ENCODE measurements at regions not wholly inside any gene's neighbourhood (a gene's known extent, or its start where the extent isn't known, plus 50 kb on each side); places are given as distances from the start of the nearest gene placed in this dataset.
A peak's percentile ranks its signal among the peaks of the same experiment; 100 is the strongest.

DNA sequence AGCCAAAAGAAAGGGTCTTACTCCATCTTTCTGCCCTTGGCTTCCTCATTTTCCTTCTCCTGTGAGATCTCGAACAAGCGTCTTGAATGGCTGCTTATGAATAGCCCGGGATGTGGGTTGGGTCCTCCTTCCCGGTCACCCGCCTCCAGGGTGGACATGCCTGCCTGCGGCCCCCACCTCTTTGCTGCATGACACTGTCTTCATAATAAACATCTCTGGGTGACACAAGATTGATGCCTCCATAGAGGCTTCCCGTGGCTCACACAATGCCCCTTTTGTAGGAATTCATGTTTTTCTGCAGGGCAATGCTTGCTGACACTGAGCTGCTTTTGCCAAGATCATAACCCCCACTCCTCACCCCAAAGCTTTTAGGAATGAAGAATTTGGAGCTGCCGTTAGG, 125.9 kb downstream of the ZNF664 start:
- ChIA-PET POLR2A (no interaction called here), CTCF (no interaction called here)
- TF ChIP-seq TARDBP (IDR thresholded peaks at IDR 0.05) (no peak), BHLHE40 (IDR thresholded peaks at IDR 0.05; ENCODE audit: borderline replicate concordance) (no peak), ZNF384 (IDR thresholded peaks at IDR 0.05) (no peak), FOXM1 (IDR thresholded peaks at IDR 0.05; ENCODE audit: borderline replicate concordance) (no peak), ARNT (IDR thresholded peaks at IDR 0.05) (no peak), LEF1 (IDR thresholded peaks at IDR 0.05; ENCODE audit: borderline replicate concordance) (no peak), NFRKB (IDR thresholded peaks at IDR 0.05) (no peak), SP1 (IDR thresholded peaks at IDR 0.05) (no peak), ELF4 (IDR thresholded peaks at IDR 0.05) (no peak), HDGF (IDR thresholded peaks at IDR 0.05; ENCODE audit: borderline replicate concordance) (no peak), L3MBTL2 (conservative IDR thresholded peaks at IDR 0.05) (no peak), FOXK2 (IDR thresholded peaks at IDR 0.05) (no peak), SUZ12 (IDR thresholded peaks at IDR 0.05) (no peak), FOXA1 (IDR thresholded peaks at IDR 0.05) (no peak), CTBP1 (IDR thresholded peaks at IDR 0.05; ENCODE audit: borderline replicate concordance) (no peak)
- TF ChIP-seq, protein P1, sequence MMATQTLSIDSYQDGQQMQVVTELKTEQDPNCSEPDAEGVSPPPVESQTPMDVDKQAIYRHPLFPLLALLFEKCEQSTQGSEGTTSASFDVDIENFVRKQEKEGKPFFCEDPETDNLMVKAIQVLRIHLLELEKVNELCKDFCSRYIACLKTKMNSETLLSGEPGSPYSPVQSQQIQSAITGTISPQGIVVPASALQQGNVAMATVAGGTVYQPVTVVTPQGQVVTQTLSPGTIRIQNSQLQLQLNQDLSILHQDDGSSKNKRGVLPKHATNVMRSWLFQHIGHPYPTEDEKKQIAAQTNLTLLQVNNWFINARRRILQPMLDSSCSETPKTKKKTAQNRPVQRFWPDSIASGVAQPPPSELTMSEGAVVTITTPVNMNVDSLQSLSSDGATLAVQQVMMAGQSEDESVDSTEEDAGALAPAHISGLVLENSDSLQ (IDR thresholded peaks at IDR 0.05), result no peak
- DNase-seq (ENCODE audit: extremely low spot score), result no peak

DNA sequence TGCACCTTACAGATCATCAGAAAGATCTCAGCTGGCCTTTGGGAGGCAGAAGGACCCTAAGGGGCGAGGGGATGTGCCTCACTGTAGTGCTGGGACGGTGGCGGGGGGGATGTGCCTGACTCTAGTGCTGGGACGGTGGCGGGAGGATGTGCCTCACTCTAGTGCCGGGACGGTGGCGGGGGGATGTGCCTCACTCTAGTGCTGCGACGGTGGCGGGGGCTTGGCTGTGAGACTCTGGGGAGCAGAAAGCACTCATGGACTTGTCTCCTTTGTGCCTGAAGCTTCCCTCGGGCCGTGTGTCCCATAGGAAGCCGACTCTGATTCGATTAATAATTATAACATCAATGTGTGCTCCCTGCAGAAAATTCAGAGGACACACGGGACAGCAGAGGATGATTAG, 126.6 kb downstream of the ZNF664 start:
- ChIA-PET POLR2A (no interaction called here), CTCF (no interaction called here)
- DNase-seq (ENCODE audit: extremely low spot score), result no peak
- no peak for TF ChIP-seq FOXM1 (IDR thresholded peaks at IDR 0.05; ENCODE audit: borderline replicate concordance)
- TF ChIP-seq ARNT (IDR thresholded peaks at IDR 0.05), result no peak
- no peak for TF ChIP-seq TARDBP (IDR thresholded peaks at IDR 0.05)
- TF ChIP-seq FOXK2 (IDR thresholded peaks at IDR 0.05), result no peak
- TF ChIP-seq L3MBTL2 (conservative IDR thresholded peaks at IDR 0.05), result no peak
- TF ChIP-seq ZNF384 (IDR thresholded peaks at IDR 0.05), result no peak
- TF ChIP-seq ELF4 (IDR thresholded peaks at IDR 0.05), result no peak
- no peak for TF ChIP-seq HDGF (IDR thresholded peaks at IDR 0.05; ENCODE audit: borderline replicate concordance)
- TF ChIP-seq CTBP1 (IDR thresholded peaks at IDR 0.05; ENCODE audit: borderline replicate concordance), result no peak
- TF ChIP-seq, protein P1 (IDR thresholded peaks at IDR 0.05), result no peak
- no peak for TF ChIP-seq NFRKB (IDR thresholded peaks at IDR 0.05)
- TF ChIP-seq SUZ12 (IDR thresholded peaks at IDR 0.05), result no peak
- no peak for TF ChIP-seq LEF1 (IDR thresholded peaks at IDR 0.05; ENCODE audit: borderline replicate concordance)
- TF ChIP-seq SP1 (IDR thresholded peaks at IDR 0.05), result no peak
- TF ChIP-seq FOXA1 (IDR thresholded peaks at IDR 0.05), result no peak

DNA sequence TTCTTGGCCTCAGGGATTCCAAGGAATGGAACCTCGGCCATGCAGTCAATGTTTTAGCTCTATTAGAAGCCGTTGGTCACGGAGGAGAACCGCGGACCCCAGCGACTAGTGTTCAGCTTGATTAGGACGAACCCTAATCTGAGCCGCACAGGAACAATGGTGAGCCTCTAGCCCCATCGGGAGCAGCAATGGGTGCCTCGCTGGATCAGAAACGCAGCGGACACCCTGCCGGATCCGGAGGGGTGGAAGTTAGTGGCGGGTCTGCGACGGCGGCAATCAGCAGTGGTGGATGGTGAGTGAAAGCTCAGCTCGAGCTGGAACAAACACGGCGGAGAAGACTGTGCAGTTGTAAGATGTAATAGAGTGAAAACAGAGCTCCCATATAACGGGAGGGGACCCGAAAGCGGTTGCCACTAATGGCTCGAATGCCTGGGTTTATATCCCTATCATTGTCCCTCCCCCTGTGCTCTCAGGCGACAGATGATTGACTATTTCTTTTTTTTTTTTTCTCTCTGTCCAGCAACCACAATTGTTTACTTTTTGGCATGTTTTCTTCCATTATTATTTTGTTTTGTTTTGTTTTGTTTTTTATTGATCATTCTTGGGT, 127.7 kb downstream of the ZNF664 start:
- DNase-seq (ENCODE audit: extremely low spot score), result no peak
- ChIA-PET POLR2A (interaction anchor here (0.8 kb wide), 1 partner anchor 13 kb away, joined by 3 read pairs; no protein-coding TSS in a partner anchor), CTCF (no interaction called here)
- TF ChIP-seq SP1 (IDR thresholded peaks at IDR 0.05), result no peak
- TF ChIP-seq SUZ12 (IDR thresholded peaks at IDR 0.05), result no peak
- no peak for TF ChIP-seq TARDBP (IDR thresholded peaks at IDR 0.05)

DNA sequence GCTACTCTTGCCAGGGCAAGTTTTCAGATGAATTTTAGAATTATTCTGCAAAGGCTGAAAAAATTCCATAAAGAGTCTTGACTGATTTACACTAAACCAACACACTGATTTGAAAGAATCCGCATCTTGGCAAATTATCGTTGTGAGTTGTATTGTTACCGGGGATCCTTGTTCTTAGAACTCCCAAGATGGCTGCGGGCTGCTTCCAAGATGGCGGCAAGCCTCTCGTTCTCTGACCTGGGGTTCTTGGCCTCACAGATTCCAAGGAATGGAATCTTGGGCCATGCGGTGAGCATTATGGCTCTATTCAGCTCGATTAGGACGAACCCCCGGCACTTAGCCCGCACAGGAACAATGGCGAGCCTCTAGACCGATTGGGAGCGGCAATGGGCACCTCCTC, 132.5 kb downstream of the ZNF664 start:
- ChIA-PET POLR2A (no interaction called here), CTCF (no interaction called here)
- DNase-seq (ENCODE audit: extremely low spot score), result no peak
- TF ChIP-seq, protein P1 (IDR thresholded peaks at IDR 0.05), result no peak
- TF ChIP-seq TARDBP (IDR thresholded peaks at IDR 0.05) (no peak), BHLHE40 (IDR thresholded peaks at IDR 0.05; ENCODE audit: borderline replicate concordance) (no peak), ARNT (IDR thresholded peaks at IDR 0.05) (no peak), L3MBTL2 (conservative IDR thresholded peaks at IDR 0.05) (no peak), FOXM1 (IDR thresholded peaks at IDR 0.05; ENCODE audit: borderline replicate concordance) (no peak), FOXA1 (IDR thresholded peaks at IDR 0.05) (no peak), SUZ12 (IDR thresholded peaks at IDR 0.05) (no peak), ELF4 (IDR thresholded peaks at IDR 0.05) (no peak), NFRKB (IDR thresholded peaks at IDR 0.05) (no peak)

DNA sequence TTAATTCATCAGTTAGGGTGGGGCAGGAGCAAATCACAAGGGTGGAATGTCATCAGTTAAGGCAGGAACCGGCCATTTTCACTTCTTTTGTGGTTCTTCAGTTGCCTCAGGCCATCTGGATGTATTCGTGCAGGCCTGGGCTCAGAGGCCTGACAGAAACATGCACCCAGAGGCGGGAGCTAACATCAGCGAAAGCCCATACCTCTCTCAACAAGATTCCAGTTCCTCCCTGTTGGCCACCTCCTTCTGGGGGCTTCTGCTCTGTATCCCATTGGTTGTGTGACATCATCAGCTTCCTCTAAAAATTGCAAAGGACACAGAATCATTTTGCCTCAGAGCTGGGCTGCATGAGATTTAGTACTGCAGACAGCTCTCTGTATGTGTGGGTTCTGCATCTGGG, 134.3 kb downstream of the ZNF664 start:
- TF ChIP-seq FOXK2 (IDR thresholded peaks at IDR 0.05) (no peak), HDGF (IDR thresholded peaks at IDR 0.05; ENCODE audit: borderline replicate concordance) (no peak), ARNT (IDR thresholded peaks at IDR 0.05) (no peak), FOXA1 (IDR thresholded peaks at IDR 0.05) (no peak)
- no peak for DNase-seq (ENCODE audit: extremely low spot score)
- POLR2A ChIA-PET, result no interaction called here
- CTCF ChIA-PET, result no interaction called here

DNA sequence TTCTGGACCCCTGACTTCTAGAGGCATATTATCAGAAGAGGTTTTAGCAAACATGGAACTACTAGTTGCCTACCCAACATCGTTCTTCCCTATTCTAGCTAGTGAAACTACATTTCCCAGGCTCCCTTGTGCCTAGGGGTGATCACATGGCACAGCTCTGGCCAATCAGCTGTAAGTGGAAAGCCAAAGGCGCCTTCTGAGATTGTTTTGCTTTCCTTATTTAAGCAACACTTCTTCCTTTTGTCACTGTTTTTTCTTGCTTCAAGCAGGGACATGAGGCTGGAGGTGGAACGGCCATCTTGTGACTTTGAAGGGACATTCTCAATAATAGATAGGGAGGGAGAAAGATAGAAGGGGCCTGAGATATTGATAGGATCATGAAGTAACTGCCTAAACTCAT, 136.7 kb downstream of the ZNF664 start:
- DNase-seq (ENCODE audit: extremely low spot score), result peak; percentile 52
- POLR2A ChIA-PET, result no interaction called here
- TF ChIP-seq LEF1 (IDR thresholded peaks at IDR 0.05; ENCODE audit: borderline replicate concordance), result no peak
- no peak for TF ChIP-seq L3MBTL2 (conservative IDR thresholded peaks at IDR 0.05)
- no peak for TF ChIP-seq ELF4 (IDR thresholded peaks at IDR 0.05)
- no peak for TF ChIP-seq TARDBP (IDR thresholded peaks at IDR 0.05)
- no peak for TF ChIP-seq CTBP1 (IDR thresholded peaks at IDR 0.05; ENCODE audit: borderline replicate concordance)
- TF ChIP-seq FOXK2 (IDR thresholded peaks at IDR 0.05), result no peak
- TF ChIP-seq ZNF384 (IDR thresholded peaks at IDR 0.05), result no peak
- no peak for TF ChIP-seq FOXA1 (IDR thresholded peaks at IDR 0.05)
- CTCF ChIA-PET, result no interaction called here

DNA sequence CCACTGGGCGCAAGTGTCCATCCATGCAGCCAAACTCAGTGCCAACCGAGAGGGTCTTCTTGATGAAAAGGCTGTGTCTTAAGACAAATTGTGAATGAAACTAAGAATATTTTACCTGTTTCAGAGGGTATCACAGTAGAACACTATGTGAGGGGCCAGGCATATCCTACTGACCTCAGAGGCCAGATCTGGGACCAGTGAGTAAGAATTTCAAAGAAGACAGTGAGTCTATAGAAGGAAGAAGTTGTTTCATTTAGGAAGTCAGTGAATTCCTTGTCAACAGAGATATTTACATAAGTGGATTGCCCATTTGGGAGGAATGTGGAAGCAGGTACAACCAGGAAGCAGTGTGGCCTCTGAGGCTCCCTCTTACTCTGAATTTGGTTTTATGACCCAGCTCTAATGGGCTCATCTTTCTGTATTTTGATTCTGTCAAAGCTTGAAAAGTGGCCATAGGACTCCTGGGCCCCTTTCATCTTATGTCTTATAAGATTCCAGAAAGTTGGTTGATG, 137.4 kb downstream of the ZNF664 start:
- no peak for DNase-seq (ENCODE audit: extremely low spot score)
- ChIA-PET POLR2A (no interaction called here), CTCF (no interaction called here)
- TF ChIP-seq FOXK2 (IDR thresholded peaks at IDR 0.05) (no peak), FOXA1 (IDR thresholded peaks at IDR 0.05) (no peak), SUZ12 (IDR thresholded peaks at IDR 0.05) (no peak), LEF1 (IDR thresholded peaks at IDR 0.05; ENCODE audit: borderline replicate concordance) (no peak), ELF4 (IDR thresholded peaks at IDR 0.05) (no peak), L3MBTL2 (conservative IDR thresholded peaks at IDR 0.05) (no peak), FOXM1 (IDR thresholded peaks at IDR 0.05; ENCODE audit: borderline replicate concordance) (no peak), SP1 (IDR thresholded peaks at IDR 0.05) (no peak), ARNT (IDR thresholded peaks at IDR 0.05) (no peak)
- TF ChIP-seq, protein P1 (IDR thresholded peaks at IDR 0.05), result no peak

Measured in HEK293T (cell line).